GM12873 (cell line): ENCODE measurements at regions not wholly inside any gene's neighbourhood (a gene's known extent, or its start where the extent isn't known, plus 50 kb on each side); places are given as distances from the start of the nearest gene placed in this dataset.

ENCODE experiments used
- TF ChIP-seq, protein P1 (sequence below): IDR thresholded peaks from 2 replicates; pipeline ENCODE4 v1.5.1; 2012; ENCODE audit warnings: low read depth, mild to moderate bottlenecking, moderate library complexity, low read length, control low read depth; ENCODE audit not compliant: insufficient read depth; ENCODE audit errors: missing control alignments

DNA sequence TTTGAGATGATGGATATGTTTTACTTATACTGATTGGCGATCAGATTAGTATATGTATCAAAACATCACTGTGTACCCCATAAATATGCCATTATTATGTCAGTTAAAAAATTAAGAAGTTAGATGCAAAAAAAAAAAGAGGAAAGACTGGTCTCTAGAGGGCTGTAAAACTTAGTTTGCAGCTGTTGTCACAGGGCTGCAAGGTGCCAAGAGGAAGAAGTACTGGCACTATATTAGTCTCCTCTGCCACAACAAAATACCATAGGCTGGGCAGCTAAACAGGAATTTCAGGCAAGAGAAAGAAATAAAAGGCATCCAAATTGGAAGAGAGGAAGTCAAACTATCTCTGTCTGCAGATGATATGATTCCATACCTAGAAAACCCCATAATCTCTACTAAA, 177.8 kb upstream of the PLPP4 start:
- TF ChIP-seq, protein P1, sequence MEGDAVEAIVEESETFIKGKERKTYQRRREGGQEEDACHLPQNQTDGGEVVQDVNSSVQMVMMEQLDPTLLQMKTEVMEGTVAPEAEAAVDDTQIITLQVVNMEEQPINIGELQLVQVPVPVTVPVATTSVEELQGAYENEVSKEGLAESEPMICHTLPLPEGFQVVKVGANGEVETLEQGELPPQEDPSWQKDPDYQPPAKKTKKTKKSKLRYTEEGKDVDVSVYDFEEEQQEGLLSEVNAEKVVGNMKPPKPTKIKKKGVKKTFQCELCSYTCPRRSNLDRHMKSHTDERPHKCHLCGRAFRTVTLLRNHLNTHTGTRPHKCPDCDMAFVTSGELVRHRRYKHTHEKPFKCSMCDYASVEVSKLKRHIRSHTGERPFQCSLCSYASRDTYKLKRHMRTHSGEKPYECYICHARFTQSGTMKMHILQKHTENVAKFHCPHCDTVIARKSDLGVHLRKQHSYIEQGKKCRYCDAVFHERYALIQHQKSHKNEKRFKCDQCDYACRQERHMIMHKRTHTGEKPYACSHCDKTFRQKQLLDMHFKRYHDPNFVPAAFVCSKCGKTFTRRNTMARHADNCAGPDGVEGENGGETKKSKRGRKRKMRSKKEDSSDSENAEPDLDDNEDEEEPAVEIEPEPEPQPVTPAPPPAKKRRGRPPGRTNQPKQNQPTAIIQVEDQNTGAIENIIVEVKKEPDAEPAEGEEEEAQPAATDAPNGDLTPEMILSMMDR: no peak

DNA sequence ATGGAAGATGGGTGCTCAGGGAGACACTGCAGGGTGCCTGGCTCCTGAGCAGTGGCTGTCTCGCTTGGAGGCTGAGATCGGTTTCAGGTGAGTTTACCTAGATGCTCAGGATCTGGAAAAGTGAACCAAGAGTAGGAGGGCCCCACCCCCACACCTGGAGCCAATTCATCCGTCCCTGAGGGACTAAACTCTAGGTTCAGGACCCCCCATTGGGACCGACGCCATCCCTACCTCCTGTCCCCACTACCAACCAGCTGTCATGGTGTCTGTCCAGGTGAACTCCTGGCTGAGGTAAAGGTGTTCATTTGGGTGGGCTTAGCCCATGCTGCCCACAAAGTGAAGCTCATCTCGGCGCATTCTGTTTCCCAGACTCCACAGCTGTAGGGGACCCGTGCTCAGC, 174.6 kb upstream of the PLPP4 start:
- TF ChIP-seq, protein P1: no peak

DNA sequence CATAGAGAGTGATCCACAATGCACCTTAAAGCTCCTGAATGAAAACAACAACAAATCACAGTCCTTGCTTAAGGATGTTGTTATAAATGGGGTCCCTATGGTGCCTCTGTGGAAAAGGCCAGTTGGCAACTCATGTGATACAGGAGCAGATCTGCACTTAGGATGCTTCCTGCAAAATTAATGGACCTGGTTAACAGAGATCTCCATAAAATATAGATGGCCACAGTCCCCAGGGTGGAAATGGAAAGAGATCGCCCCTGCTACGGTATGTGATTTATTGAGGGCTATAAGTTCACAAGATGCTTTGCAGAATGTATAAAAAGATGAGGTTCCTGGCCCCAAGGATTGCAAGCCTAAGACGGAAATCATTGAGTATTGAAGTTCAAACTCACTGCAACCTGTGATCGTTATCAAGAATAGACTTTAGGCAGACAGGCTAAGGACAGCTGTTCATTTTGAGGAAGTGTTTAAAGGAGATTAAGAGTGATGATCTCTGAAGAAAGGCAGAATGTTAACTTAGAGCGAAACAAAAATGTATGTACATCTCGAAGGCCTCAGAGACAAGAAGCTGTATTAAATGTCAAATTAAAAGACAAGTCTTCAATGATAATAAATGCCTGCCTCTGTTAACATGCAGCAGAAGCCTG, 174.1 kb upstream of the PLPP4 start:
- TF ChIP-seq, protein P1: no peak

DNA sequence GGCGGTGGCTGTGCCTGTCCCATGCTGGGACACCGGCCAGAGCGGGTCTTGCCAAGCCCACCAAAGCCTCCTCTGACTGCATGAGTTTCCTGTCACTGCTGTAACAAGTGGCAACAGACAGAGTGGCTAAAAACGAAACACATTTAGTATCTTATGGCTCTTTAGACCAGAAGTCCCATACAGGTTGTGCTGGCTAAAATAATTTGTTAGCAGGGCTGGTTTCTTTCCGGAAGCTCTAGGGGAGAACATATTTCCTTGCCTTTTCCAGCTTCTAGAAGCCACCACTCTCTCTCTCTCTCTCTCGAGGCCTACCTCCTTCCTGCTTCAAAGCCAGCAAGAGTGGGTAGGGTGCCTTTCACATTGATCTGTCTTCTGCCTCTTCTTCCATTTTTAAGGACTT, 171.6 kb upstream of the PLPP4 start:
- TF ChIP-seq, protein P1: no peak

DNA sequence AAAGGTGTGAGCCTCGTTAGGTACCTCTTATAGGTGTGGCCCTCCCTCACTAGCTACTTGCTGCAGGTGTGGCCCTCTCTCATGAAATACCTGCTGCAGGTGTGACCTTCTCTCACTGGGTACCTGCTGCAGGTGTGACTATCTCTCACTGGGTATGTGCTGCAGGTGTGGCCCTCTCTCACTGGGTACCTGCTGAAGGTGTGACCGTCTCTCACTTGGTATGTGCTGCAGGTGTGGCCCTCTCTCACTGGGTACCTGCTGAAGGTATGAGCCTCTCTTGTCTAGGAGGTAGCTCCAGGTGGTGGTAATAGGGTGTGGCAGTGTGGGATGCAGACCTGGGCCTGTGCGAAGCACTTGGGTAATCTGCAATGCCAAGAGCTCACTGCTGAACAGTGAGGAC, 170.7 kb upstream of the PLPP4 start:
- TF ChIP-seq, protein P1: no peak

DNA sequence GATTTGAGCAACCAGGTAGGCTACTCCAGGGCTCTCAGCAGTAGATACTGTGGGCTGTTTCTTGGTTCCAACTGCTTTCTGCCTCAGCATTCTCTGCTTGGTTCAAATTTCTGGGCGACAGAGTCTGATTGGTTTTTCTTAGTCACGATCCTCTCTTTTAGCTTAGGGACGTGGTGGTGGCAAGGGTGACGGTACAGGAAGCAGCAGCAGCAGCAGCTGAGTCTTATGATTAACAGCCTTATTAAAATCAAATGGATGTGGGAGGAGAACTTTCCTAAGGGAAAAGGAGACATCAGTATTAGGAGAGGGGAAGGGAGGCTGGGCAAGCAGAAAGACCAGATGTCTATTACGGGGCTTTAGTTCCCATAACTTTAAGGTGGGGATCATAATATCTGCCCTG, 156.5 kb upstream of the PLPP4 start:
- TF ChIP-seq, protein P1: no peak

DNA sequence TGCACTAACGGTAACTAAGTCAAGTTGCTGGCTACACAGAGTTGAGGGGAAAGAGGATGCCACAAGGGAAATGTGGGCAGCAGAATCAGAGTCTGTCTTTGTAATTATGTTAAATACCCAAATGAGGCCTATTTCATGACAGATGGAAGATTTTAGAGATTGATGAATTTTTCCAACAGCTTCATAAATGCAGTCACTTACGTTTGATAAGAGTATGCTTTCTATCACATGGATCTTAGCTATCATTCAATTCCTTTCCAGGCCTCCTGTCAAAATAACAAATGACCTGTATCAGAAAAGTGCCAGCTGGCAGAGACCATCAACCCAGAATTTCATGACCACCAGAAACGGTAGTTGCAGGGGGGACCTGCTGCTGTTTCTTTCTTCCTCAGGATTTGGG, 148.4 kb upstream of the PLPP4 start:
- TF ChIP-seq, protein P1: no peak
